ENCODE measurements at regions not wholly inside any gene's neighbourhood (a gene's known extent, or its start where the extent isn't known, plus 50 kb on each side); places are given as distances from the start of the nearest gene placed in this dataset.

DNA sequence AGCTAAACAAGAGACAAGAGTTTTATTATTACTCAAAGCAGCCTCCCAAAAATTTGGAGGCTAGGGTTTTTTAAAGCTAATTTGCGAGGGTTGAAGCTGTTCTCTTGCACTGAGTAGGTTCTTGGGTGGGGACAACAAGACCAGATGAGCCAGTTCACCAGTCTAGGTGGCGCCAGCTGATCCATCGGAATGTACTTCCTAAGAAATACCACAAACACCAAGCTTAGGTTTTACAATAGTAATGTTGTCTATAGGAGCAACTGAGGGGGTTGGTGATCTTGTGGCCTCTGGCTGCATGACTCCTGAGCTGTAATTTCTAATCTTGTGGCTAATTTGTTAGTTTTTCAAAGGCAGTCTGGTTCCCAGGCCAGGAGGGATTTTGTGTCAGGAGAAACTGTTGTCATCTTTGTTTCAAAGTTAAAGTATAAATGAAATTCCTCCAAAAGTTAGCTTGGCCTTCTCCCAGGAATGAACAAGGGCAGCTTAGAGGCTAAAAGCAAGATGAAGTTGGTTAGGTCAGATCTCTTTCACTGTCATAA lies 130.6 kb downstream of the SLC7A11 start:
- TF ChIP-seq, protein P1, sequence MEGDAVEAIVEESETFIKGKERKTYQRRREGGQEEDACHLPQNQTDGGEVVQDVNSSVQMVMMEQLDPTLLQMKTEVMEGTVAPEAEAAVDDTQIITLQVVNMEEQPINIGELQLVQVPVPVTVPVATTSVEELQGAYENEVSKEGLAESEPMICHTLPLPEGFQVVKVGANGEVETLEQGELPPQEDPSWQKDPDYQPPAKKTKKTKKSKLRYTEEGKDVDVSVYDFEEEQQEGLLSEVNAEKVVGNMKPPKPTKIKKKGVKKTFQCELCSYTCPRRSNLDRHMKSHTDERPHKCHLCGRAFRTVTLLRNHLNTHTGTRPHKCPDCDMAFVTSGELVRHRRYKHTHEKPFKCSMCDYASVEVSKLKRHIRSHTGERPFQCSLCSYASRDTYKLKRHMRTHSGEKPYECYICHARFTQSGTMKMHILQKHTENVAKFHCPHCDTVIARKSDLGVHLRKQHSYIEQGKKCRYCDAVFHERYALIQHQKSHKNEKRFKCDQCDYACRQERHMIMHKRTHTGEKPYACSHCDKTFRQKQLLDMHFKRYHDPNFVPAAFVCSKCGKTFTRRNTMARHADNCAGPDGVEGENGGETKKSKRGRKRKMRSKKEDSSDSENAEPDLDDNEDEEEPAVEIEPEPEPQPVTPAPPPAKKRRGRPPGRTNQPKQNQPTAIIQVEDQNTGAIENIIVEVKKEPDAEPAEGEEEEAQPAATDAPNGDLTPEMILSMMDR (IDR thresholded peaks at IDR 0.05), result no peak
- TF ChIP-seq SOX15 (CRISPR knock-in tag; IDR thresholded peaks at IDR 0.05) (no peak), ZBTB43 (CRISPR knock-in tag; IDR thresholded peaks at IDR 0.05) (no peak), E2F5 (CRISPR knock-in tag; IDR thresholded peaks at IDR 0.05) (no peak), RELA (CRISPR knock-in tag; IDR thresholded peaks at IDR 0.05; ENCODE audit: borderline replicate concordance) (no peak), ZNF423 (CRISPR knock-in tag; IDR thresholded peaks at IDR 0.05) (no peak)
- TF ChIP-seq, protein P2, sequence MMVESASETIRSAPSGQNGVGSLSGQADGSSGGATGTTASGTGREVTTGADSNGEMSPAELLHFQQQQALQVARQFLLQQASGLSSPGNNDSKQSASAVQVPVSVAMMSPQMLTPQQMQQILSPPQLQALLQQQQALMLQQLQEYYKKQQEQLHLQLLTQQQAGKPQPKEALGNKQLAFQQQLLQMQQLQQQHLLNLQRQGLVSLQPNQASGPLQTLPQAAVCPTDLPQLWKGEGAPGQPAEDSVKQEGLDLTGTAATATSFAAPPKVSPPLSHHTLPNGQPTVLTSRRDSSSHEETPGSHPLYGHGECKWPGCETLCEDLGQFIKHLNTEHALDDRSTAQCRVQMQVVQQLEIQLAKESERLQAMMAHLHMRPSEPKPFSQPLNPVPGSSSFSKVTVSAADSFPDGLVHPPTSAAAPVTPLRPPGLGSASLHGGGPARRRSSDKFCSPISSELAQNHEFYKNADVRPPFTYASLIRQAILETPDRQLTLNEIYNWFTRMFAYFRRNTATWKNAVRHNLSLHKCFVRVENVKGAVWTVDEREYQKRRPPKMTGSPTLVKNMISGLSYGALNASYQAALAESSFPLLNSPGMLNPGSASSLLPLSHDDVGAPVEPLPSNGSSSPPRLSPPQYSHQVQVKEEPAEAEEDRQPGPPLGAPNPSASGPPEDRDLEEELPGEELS (CRISPR knock-in tag; IDR thresholded peaks at IDR 0.05), result no peak
- TF ChIP-seq, protein P3, sequence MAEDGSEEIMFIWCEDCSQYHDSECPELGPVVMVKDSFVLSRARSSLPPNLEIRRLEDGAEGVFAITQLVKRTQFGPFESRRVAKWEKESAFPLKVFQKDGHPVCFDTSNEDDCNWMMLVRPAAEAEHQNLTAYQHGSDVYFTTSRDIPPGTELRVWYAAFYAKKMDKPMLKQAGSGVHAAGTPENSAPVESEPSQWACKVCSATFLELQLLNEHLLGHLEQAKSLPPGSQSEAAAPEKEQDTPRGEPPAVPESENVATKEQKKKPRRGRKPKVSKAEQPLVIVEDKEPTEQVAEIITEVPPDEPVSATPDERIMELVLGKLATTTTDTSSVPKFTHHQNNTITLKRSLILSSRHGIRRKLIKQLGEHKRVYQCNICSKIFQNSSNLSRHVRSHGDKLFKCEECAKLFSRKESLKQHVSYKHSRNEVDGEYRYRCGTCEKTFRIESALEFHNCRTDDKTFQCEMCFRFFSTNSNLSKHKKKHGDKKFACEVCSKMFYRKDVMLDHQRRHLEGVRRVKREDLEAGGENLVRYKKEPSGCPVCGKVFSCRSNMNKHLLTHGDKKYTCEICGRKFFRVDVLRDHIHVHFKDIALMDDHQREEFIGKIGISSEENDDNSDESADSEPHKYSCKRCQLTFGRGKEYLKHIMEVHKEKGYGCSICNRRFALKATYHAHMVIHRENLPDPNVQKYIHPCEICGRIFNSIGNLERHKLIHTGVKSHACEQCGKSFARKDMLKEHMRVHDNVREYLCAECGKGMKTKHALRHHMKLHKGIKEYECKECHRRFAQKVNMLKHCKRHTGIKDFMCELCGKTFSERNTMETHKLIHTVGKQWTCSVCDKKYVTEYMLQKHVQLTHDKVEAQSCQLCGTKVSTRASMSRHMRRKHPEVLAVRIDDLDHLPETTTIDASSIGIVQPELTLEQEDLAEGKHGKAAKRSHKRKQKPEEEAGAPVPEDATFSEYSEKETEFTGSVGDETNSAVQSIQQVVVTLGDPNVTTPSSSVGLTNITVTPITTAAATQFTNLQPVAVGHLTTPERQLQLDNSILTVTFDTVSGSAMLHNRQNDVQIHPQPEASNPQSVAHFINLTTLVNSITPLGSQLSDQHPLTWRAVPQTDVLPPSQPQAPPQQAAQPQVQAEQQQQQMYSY (CRISPR knock-in tag; IDR thresholded peaks at IDR 0.05), result no peak
- TF ChIP-seq, protein P4, sequence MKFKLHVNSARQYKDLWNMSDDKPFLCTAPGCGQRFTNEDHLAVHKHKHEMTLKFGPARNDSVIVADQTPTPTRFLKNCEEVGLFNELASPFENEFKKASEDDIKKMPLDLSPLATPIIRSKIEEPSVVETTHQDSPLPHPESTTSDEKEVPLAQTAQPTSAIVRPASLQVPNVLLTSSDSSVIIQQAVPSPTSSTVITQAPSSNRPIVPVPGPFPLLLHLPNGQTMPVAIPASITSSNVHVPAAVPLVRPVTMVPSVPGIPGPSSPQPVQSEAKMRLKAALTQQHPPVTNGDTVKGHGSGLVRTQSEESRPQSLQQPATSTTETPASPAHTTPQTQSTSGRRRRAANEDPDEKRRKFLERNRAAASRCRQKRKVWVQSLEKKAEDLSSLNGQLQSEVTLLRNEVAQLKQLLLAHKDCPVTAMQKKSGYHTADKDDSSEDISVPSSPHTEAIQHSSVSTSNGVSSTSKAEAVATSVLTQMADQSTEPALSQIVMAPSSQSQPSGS (CRISPR knock-in tag; IDR thresholded peaks at IDR 0.05; ENCODE audit: borderline replicate concordance, low read depth), result no peak
- TF ChIP-seq, protein P5, sequence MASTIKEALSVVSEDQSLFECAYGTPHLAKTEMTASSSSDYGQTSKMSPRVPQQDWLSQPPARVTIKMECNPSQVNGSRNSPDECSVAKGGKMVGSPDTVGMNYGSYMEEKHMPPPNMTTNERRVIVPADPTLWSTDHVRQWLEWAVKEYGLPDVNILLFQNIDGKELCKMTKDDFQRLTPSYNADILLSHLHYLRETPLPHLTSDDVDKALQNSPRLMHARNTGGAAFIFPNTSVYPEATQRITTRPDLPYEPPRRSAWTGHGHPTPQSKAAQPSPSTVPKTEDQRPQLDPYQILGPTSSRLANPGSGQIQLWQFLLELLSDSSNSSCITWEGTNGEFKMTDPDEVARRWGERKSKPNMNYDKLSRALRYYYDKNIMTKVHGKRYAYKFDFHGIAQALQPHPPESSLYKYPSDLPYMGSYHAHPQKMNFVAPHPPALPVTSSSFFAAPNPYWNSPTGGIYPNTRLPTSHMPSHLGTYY (CRISPR knock-in tag; IDR thresholded peaks at IDR 0.05), result no peak
